GM12875 (cell line): ENCODE measurements at regions not wholly inside any gene's neighbourhood (a gene's known extent, or its start where the extent isn't known, plus 50 kb on each side); places are given as distances from the start of the nearest gene placed in this dataset.

Experiments
- H3K4me3 ChIP-seq: one replicate; pipeline ENCODE4 v1.5.1; 2011; ENCODE audit warnings: low read depth, low read length, control low read depth
- CTCF ChIP-seq: IDR thresholded peaks from 2 replicates; pipeline ENCODE4 v1.5.1; 2011; ENCODE audit warnings: low read depth, mild to moderate bottlenecking, control low read depth, inconsistent platforms, low read length, moderate library complexity, borderline replicate concordance; ENCODE audit not compliant: insufficient read depth

- no peak for TF ChIP-seq CTCF
- no peak overlapping the region for H3K4me3 ChIP-seq
These were observed 201.3 kb upstream of the NT5C1B start for GRCh38 chr2:18790509-18791171.

- no peak overlapping the region for H3K4me3 ChIP-seq
- TF ChIP-seq CTCF: no peak
These were observed 199.2 kb upstream of the NT5C1B start for GRCh38 chr2:18788592-18788991.

- no peak overlapping the region for H3K4me3 ChIP-seq
- TF ChIP-seq CTCF: no peak
These were observed 198.4 kb upstream of the NT5C1B start for GRCh38 chr2:18787726-18788125.

DNA sequence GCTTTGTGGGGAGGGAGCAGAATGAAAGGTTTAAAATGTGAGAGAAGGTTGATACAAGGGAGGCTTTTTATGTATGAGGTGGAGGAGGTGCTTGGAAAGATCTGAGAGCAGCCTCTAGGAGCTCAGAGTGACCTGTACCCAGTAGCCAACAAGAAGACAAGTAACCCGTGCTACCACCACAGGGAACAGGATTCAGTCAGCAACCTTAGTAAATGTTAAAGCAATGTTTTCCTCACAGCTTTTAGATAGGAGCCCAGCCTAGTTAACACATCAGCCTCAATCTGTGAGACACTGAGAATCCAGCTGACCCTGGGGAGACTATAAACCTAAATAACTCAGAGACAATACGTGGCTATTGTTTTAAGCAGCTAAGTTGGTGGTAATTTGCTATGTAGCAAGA is 194.9 kb upstream of the NT5C1B start:
- no peak overlapping the region for H3K4me3 ChIP-seq
- TF ChIP-seq CTCF: no peak

GRCh38 chr2:18781541-18782280 is 192.3 kb upstream of the NT5C1B start:
- no peak for TF ChIP-seq CTCF
- no peak overlapping the region for H3K4me3 ChIP-seq

- H3K4me3 ChIP-seq: no peak overlapping the region
- no peak for TF ChIP-seq CTCF
These were observed 188.0 kb upstream of the NT5C1B start for GRCh38 chr2:18777250-18777812.

DNA sequence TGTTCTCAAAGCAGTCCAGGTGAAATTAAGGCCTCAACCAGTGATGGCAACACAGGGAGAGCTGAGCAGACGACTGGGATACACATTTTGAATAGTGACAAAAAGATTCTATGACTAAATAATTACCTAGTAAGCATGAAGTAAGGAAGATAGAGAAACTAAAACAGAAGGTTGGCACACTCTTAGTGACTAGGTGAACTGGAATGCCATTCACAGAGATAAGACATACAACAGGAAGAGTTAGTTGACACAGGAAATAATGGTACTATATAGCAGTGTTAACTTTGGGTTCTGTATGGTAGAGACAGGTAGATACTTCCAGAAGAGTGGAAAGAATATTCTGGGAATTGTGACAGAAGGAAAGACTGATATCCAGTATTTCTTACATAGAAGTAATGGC is 181.8 kb upstream of the NT5C1B start:
- no peak for TF ChIP-seq CTCF
- no peak overlapping the region for H3K4me3 ChIP-seq
